ENCODE measurements at regions not wholly inside any gene's neighbourhood (a gene's known extent, or its start where the extent isn't known, plus 50 kb on each side); places are given as distances from the start of the nearest gene placed in this dataset.

GRCh38 chr10:113450046-113450804 is 102.6 kb upstream of the HABP2 start:
- DNase-seq (ENCODE audit: low read depth, low spot score) (no peak), ATAC-seq (no peak)
- Histone ChIP-seq H3K36me3 (ENCODE audit: control insufficient read depth in 1 of 2, insufficient read depth in 2 of 2, low read length in 2 of 2) (no peaks in the 10 kb centered on the region), H3K9ac (ENCODE audit: low read length) (no peak overlapping the region), H4K20me1 (ENCODE audit: insufficient read depth) (no peaks in the 10 kb centered on the region), H3K4me1 (ENCODE audit: control insufficient read depth in 1 of 2, insufficient read depth in 2 of 2, low read length in 2 of 2) (peaks cover 0 to 6% of the 10 kb centered on the region in 2 experiments; a peak in 1 of 4 replicates), H3K4me3 (replicated peaks in 1 of 2; ENCODE audit: low read depth in 1 of 2, low read length in 2 of 2) (no peak overlapping the region), H3K27ac (ENCODE audit: low read depth, low read length) (no peak overlapping the region), H3K27me3 (ENCODE audit: insufficient read depth, low read length) (peaks cover 56% of the 10 kb centered on the region), H2AFZ (ENCODE audit: low read depth, low read length, poor library complexity, severe bottlenecking) (no peak overlapping the region), H3K9me2 (ENCODE audit: insufficient read depth) (no peaks in the 10 kb centered on the region), H3K4me2 (ENCODE audit: low read length) (no peak overlapping the region), H3K79me2 (ENCODE audit: insufficient read depth, low read length) (no peaks in the 10 kb centered on the region), H3K9me3 (ENCODE audit: control insufficient read depth in 1 of 2, insufficient read depth in 1 of 2, low read depth in 1 of 2, low read length in 2 of 2) (no peaks in the 10 kb centered on the region)
- ChIA-PET POLR2A (no interaction called here), RAD21 (ENCODE audit: low non-redundant PET in 1 of 2, low total read pairs in 2 of 2, uncharacterized antibody in 2 of 2, unreplicated experiment in 2 of 2) (no interaction called here), CTCF (no interaction called here)
- TF ChIP-seq ATF3 (IDR thresholded peaks at IDR 0.05) (no peak), EZH2phosphoT487 (IDR thresholded peaks at IDR 0.05; ENCODE audit: borderline replicate concordance) (peak; percentile 54; the same call in 1 of the 2 replicates)
- intact Hi-C loops (cut with micrococcal nuclease): loop anchor here (2.0 to 5.0 kb wide), 2 partner anchors 112 to 977 kb away; no protein-coding TSS in a partner anchor
- BruUV-seq (replicated peaks): no TSS peak

GRCh38 chr10:113450906-113451305 is 101.9 kb upstream of the HABP2 start:
- Histone ChIP-seq H3K27ac (ENCODE audit: low read depth, low read length) (no peak overlapping the region), H2AFZ (ENCODE audit: low read depth, low read length, poor library complexity, severe bottlenecking) (no peak overlapping the region), H3K79me2 (ENCODE audit: insufficient read depth, low read length) (no peaks in the 10 kb centered on the region), H3K4me3 (replicated peaks in 1 of 2; ENCODE audit: low read depth in 1 of 2, low read length in 2 of 2) (no peak overlapping the region), H3K36me3 (ENCODE audit: control insufficient read depth in 1 of 2, insufficient read depth in 2 of 2, low read length in 2 of 2) (no peaks in the 10 kb centered on the region), H3K9me3 (ENCODE audit: control insufficient read depth in 1 of 2, insufficient read depth in 1 of 2, low read depth in 1 of 2, low read length in 2 of 2) (no peaks in the 10 kb centered on the region), H3K4me2 (ENCODE audit: low read length) (no peak overlapping the region), H3K9ac (ENCODE audit: low read length) (no peak overlapping the region), H3K27me3 (ENCODE audit: insufficient read depth, low read length) (peaks cover 56% of the 10 kb centered on the region), H3K4me1 (ENCODE audit: control insufficient read depth in 1 of 2, insufficient read depth in 2 of 2, low read length in 2 of 2) (peaks cover 0 to 6% of the 10 kb centered on the region in 2 experiments; a peak in 1 of 4 replicates), H4K20me1 (ENCODE audit: insufficient read depth) (no peaks in the 10 kb centered on the region), H3K9me2 (ENCODE audit: insufficient read depth) (no peaks in the 10 kb centered on the region)
- TF ChIP-seq SRF (IDR thresholded peaks at IDR 0.05; ENCODE audit: low read depth) (no peak), MAX (IDR thresholded peaks at IDR 0.05) (no peak)
- no peak for ATAC-seq
- ChIA-PET RAD21 (ENCODE audit: low non-redundant PET in 1 of 2, low total read pairs in 2 of 2, uncharacterized antibody in 2 of 2, unreplicated experiment in 2 of 2) (no interaction called here), POLR2A (no interaction called here), CTCF (no interaction called here)
- intact Hi-C loops (cut with micrococcal nuclease): loop anchor here (2.0 to 5.0 kb wide), 2 partner anchors 111 to 978 kb away; no protein-coding TSS in a partner anchor
- DNase-seq (ENCODE audit: low read depth, low spot score): no peak
- no TSS peak for BruUV-seq (replicated peaks)
